ENCODE measurements at regions not wholly inside any gene's neighbourhood (a gene's known extent, or its start where the extent isn't known, plus 50 kb on each side); places are given as distances from the start of the nearest gene placed in this dataset.

GRCh38 chr5:155368490-155368889, 354.9 kb downstream of the KIF4B start:
- 0 out of 2 replicates have a peak, but pooled peaks cover 4% of the 10 kb centered on the region for H4K20me1 ChIP-seq (ENCODE audit: insufficient read depth)
- no peak overlapping the region for H3K4me3 ChIP-seq (replicated peaks in 1 of 2; ENCODE audit: low read depth in 1 of 2, low read length in 2 of 2)
- no TSS peak for BruUV-seq (replicated peaks)
- ATAC-seq (no peak), DNase-seq (ENCODE audit: low read depth, low spot score) (no peak)
- RAD21 ChIA-PET (ENCODE audit: low non-redundant PET in 1 of 2, low total read pairs in 2 of 2, uncharacterized antibody in 2 of 2, unreplicated experiment in 2 of 2) = no interaction called here
- no peaks in the 10 kb centered on the region for H3K9me2 ChIP-seq (ENCODE audit: insufficient read depth)
- CTCF ChIA-PET = no interaction called here
- no peaks in the 10 kb centered on the region for H3K4me1 ChIP-seq (ENCODE audit: control insufficient read depth in 1 of 2, insufficient read depth in 2 of 2, low read length in 2 of 2)
- no peaks in the 10 kb centered on the region for H3K27me3 ChIP-seq (ENCODE audit: insufficient read depth, low read length)
- H3K9ac ChIP-seq (ENCODE audit: low read length) = no peak overlapping the region
- H3K27ac ChIP-seq (ENCODE audit: low read depth, low read length) = no peak overlapping the region
- H3K36me3 ChIP-seq (ENCODE audit: control insufficient read depth in 1 of 2, insufficient read depth in 2 of 2, low read length in 2 of 2) = no peaks in the 10 kb centered on the region
- POLR2A ChIA-PET = no interaction called here
- no peak overlapping the region for H3K4me2 ChIP-seq (ENCODE audit: low read length)
- H3K9me3 ChIP-seq (ENCODE audit: control insufficient read depth in 1 of 2, insufficient read depth in 1 of 2, low read depth in 1 of 2, low read length in 2 of 2) = no peaks in the 10 kb centered on the region
- no peak for TF ChIP-seq YY1 (IDR thresholded peaks at IDR 0.05; ENCODE audit: extremely low read depth, insufficient replicate concordance, low read depth, low read length)
- no peak for TF ChIP-seq EZH2 (IDR thresholded peaks at IDR 0.05)
- H2AFZ ChIP-seq (ENCODE audit: low read depth, low read length, poor library complexity, severe bottlenecking) = no peak overlapping the region
- no peaks in the 10 kb centered on the region for H3K79me2 ChIP-seq (ENCODE audit: insufficient read depth, low read length)
- intact Hi-C loops (cut with micrococcal nuclease) = no loop called here

DNA sequence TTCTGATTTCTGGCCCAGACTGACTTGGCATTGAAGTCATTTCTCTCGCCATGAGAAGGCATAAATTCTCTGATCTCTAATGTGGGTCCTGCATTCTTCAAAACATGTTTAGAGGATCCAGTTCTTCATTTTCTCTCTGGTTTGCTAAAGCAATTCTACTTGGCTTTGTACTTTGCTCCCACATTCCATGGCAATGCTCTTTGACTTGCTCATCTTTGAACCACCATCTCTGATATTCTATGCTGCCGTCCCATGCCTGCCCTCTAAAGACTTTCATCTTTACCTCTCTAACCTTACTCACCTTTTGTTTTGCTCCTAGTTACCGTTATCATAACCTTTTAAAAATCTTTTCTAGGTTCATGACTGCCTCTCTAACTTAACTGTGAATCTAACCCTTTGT, 366.9 kb downstream of the KIF4B start:
- BruUV-seq (replicated peaks) = no TSS peak
- ChIA-PET POLR2A (no interaction called here), RAD21 (ENCODE audit: low non-redundant PET in 1 of 2, low total read pairs in 2 of 2, uncharacterized antibody in 2 of 2, unreplicated experiment in 2 of 2) (no interaction called here), CTCF (no interaction called here)
- Histone ChIP-seq H3K9me3 (ENCODE audit: control insufficient read depth in 1 of 2, insufficient read depth in 1 of 2, low read depth in 1 of 2, low read length in 2 of 2) (no peaks in the 10 kb centered on the region), H3K4me2 (ENCODE audit: low read length) (no peak overlapping the region), H4K20me1 (ENCODE audit: insufficient read depth) (no peaks in the 10 kb centered on the region; the same call in 1 of the 2 replicates), H3K27ac (ENCODE audit: low read depth, low read length) (no peak overlapping the region), H2AFZ (ENCODE audit: low read depth, low read length, poor library complexity, severe bottlenecking) (no peak overlapping the region), H3K27me3 (ENCODE audit: insufficient read depth, low read length) (no peaks in the 10 kb centered on the region), H3K4me3 (replicated peaks in 1 of 2; ENCODE audit: low read depth in 1 of 2, low read length in 2 of 2) (no peak overlapping the region), H3K4me1 (ENCODE audit: control insufficient read depth in 1 of 2, insufficient read depth in 2 of 2, low read length in 2 of 2) (no peaks in the 10 kb centered on the region), H3K9me2 (ENCODE audit: insufficient read depth) (no peaks in the 10 kb centered on the region), H3K79me2 (ENCODE audit: insufficient read depth, low read length) (no peaks in the 10 kb centered on the region), H3K9ac (ENCODE audit: low read length) (no peak overlapping the region), H3K36me3 (ENCODE audit: control insufficient read depth in 1 of 2, insufficient read depth in 2 of 2, low read length in 2 of 2) (no peaks in the 10 kb centered on the region)
- TF ChIP-seq ZFX (IDR thresholded peaks at IDR 0.05) (no peak), TCF7L2 (IDR thresholded peaks at IDR 0.05; ENCODE audit: borderline replicate concordance, extremely low read depth, insufficient read depth, insufficient read length) (no peak), CTCF (IDR thresholded peaks at IDR 0.05 in 2 of 3, conservative IDR thresholded peaks at IDR 0.05 in 1 of 3; ENCODE audit: borderline replicate concordance in 1 of 3, insufficient read depth in 1 of 3, low read depth in 2 of 3, low read length in 2 of 3) (no peak), RAD21 (IDR thresholded peaks at IDR 0.05; ENCODE audit: low read depth) (no peak), JUND (IDR thresholded peaks at IDR 0.05) (no peak), SRF (IDR thresholded peaks at IDR 0.05; ENCODE audit: low read depth) (no peak), YY1 (IDR thresholded peaks at IDR 0.05; ENCODE audit: extremely low read depth, insufficient replicate concordance, low read depth, low read length) (no peak), SP1 (IDR thresholded peaks at IDR 0.05; ENCODE audit: low read depth) (no peak), ZNF274 (IDR thresholded peaks at IDR 0.05; ENCODE audit: low read depth, low read length) (no peak), EGR1 (IDR thresholded peaks at IDR 0.05; ENCODE audit: low read depth) (no peak), SIN3A (IDR thresholded peaks at IDR 0.05; ENCODE audit: low read depth) (no peak), EZH2phosphoT487 (IDR thresholded peaks at IDR 0.05; ENCODE audit: borderline replicate concordance) (no peak), CEBPB (IDR thresholded peaks at IDR 0.05; ENCODE audit: low read depth) (no peak), POLR2AphosphoS5 (IDR thresholded peaks at IDR 0.05; ENCODE audit: low read depth, low read length) (no peak)
- TF ChIP-seq, protein P1, sequence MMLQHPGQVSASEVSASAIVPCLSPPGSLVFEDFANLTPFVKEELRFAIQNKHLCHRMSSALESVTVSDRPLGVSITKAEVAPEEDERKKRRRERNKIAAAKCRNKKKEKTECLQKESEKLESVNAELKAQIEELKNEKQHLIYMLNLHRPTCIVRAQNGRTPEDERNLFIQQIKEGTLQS (IDR thresholded peaks at IDR 0.05) = no peak
- TF ChIP-seq, protein P2, sequence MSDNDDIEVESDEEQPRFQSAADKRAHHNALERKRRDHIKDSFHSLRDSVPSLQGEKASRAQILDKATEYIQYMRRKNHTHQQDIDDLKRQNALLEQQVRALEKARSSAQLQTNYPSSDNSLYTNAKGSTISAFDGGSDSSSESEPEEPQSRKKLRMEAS (IDR thresholded peaks at IDR 0.05) = no peak
- DNase-seq (ENCODE audit: low read depth, low spot score) = no peak
- intact Hi-C loops (cut with micrococcal nuclease) = no loop called here
- no peak for ATAC-seq
